Skin epidermis (tissue), 12 donors: ENCODE measurements at regions not wholly inside any gene's neighbourhood (a gene's known extent, or its start where the extent isn't known, plus 50 kb on each side); places are given as distances from the start of the nearest gene placed in this dataset.
"Not testable (repeated sequence)": the region's sequence is repeated elsewhere in the genome, so short reads cannot be mapped to it uniquely, and the experiment has no call there.

ENCODE experiments used
- H3K27ac ChIP-seq, 21 experiments: fragments of 200-600 bp; sonication (generic) in 11 of 21; one replicate each; pipeline ENCODE4 v1.5.0; 2020; ENCODE audit warnings: mild to moderate bottlenecking in 3 of 21, inconsistent platforms in 2 of 21, moderate library complexity in 2 of 21
- H3K4me3 ChIP-seq, 7 experiments: fragments of 200-600 bp; sonication (generic) in 2 of 7; one replicate each; pipeline ENCODE4 v1.5.0; 2020; ENCODE audit warnings: inconsistent platforms in 2 of 7, mild to moderate bottlenecking in 2 of 7, moderate library complexity in 1 of 7

GRCh38 chr3:6734395-6734746 is 126.5 kb upstream of the GRM7 start:
- Histone ChIP-seq H3K27ac (no peak overlapping the region), H3K4me3 (no peak overlapping the region)

DNA sequence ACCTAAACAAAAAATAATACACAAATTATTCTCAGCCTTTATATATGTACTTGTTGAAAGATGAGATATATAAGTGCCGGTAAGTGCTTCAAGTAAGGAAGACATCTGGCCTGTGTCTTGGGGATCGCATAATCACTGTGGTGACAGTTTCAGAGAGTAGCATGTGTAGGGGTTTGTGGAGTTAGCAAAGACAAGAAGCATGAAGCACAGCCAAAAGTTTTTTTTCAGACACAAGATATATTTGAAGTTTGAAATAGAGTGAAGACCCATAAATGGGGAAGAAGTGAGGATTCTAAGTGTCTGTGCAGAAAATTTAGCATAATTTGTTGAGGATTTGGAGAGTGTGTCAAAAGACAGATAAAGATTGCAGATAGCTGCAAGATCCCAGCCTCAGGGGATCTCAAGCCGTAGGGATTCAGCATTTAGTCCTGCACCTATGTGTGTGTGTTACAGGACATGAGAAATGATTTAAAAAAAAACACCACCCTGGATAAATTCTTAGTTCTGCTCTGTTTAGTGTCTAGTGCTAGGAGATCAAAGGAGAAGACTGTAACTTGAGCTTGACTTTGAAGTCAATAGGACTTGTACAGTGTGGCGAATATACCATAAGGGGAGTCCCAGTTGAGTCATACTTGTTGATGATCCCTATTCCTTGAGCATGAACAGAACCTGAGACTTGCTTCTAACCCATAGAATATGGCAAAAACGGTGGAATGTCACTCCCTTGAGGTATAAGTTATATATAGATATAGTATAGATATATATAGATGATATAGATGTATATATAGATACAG is 123.9 kb upstream of the GRM7 start:
- Histone ChIP-seq H3K4me3 (no peak overlapping the region), H3K27ac (no peak overlapping the region)

DNA sequence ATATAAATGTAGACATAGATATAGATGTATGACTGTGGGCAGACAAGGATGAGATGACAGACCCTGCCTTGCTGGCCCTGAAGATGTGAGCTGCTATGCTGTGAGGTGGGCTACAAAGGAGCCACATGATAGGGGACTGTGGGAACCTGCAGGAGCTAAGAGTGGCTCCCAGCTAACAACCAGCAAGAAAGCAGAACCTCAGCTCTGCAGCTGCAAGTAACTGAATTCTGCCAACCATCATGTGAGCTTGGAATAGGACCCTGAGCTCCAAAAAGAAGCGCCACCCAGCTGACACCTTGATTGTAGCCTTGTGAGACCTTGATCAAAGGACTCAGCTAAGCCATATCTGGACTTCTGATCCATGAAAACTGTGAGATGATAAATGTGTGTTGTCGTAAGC is 123.3 kb upstream of the GRM7 start:
- no peak overlapping the region for H3K4me3 ChIP-seq

DNA sequence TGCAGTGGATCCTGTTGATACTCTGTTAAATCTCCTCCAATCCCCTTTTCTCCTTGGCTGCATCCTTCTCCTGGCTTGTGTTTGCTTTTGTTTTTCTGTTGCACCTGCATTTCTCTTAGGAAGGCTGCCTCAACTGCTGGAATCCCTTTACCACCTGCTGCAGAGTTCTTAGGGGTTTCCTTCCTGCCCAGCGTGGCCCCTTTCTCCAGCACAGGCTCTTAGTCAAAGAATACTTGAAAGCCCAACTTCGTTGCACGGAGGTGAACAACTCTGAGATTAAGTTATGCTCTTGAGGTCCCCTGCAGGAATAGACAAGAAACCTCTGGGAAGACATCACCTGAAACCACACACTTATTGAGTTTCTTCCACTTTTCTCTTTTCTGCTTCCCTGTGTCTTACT is 121.6 kb upstream of the GRM7 start:
- H3K27ac ChIP-seq, result no peak overlapping the region

More for the DNA sequence above, 123.3 kb upstream of the GRM7 start:
- no peak overlapping the region for H3K27ac ChIP-seq

DNA sequence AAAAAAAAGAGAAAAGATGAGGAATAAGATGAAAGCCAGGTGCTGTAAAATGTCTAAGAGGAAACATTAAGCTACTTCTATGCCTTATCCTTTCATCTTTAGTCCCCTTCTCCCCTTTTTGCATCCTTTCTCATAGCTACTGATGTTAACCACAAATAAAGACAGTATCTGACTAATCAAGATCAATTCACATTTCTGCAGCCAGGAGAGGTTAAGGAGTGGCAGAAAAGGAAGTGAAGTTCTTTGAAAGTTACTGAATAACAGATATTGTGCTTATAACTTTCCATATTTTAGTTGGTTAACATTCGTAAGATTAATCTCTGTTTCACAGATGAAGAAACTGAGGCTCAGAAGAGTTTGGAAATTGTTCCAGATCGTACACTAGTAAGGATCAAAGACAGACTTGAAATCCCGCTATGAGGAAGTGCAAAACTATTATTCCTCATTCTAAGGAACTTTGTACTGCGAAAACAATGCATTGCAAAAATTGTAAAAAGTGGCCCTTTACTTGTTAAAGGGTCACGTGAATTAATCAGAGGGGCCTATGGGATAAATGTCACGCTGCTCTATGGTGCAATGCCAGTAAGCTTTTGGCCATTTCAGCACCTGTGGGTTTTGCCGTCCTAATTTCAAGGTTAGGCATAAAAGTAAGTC is 117.7 kb upstream of the GRM7 start:
- no peak overlapping the region for H3K4me3 ChIP-seq
- no peak overlapping the region for H3K27ac ChIP-seq

More for the DNA sequence above, 121.6 kb upstream of the GRM7 start:
- no peak overlapping the region for H3K4me3 ChIP-seq

DNA sequence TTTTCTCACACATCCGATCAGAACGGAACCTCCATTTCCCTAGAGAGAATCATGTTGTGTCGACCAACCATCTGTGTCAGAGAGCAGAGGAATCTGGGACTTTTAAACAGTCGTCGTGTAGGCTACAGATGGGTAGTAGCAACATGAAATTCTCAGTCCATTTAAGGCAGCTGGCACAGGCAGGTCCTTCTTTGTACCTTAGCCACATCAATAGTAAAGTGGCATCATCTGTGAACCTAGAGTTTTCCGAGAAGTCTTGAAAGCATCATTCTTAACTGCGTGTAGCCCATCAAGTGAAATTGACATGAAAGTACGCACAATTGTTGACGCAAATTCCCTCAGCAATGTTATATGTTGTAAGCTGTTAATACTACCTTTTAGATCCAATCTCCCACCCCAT is 114.5 kb upstream of the GRM7 start:
- Histone ChIP-seq H3K4me3 (no peak overlapping the region), H3K27ac (no peak overlapping the region)

DNA sequence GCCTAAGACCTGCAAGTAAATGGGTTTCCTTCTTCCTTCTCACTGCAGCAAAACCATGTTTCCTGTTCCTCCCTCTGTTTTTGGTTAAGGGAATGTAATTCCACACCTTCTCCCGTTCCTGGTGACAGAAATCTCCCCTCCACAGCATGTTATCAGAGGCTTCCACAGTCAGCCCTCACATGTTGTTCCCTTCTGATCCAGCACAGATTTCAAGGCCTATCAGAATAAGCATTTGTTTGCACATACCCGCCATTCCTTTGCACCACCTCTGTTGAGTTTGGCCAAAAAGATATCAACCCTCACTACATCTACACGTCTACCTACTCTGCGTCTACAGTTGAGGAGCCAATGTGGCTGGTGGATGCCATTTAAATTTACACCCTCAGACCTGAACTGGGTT is 113.9 kb upstream of the GRM7 start:
- H3K27ac ChIP-seq, result no peak overlapping the region
- H3K4me3 ChIP-seq, result no peak overlapping the region

DNA sequence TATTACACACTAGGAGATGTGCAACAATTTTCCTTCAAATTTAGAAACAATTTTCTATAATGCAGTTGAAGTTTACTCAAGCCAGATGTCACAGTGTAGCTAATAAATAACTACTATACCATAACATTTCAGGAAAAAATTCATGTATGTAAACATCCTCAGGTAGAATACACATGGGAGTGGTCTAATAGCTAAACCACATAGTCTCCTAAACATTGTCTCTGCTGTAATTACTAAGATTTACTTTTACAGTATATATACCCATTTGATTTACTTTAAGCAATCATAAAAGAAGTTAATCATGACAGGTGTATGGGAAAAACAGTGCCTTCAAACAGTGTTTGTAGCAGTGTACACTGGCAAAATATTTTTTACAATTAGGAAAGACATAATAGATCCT is 110.1 kb upstream of the GRM7 start:
- no peak overlapping the region for H3K27ac ChIP-seq
- no peak overlapping the region for H3K4me3 ChIP-seq

- Histone ChIP-seq H3K27ac (no peak overlapping the region), H3K4me3 (no peak overlapping the region)
Observed at GRCh38 chr3:6753536-6753935, 107.4 kb upstream of the GRM7 start.

GRCh38 chr3:6769532-6770396 is 91.2 kb upstream of the GRM7 start:
- peak overlapping the region in 1 of 7 experiments; percentile 11 for H3K4me3 ChIP-seq
- not testable (repeated sequence) for H3K27ac ChIP-seq

- no peak overlapping the region for H3K27ac ChIP-seq
- H3K4me3 ChIP-seq, result no peak overlapping the region
Observed at GRCh38 chr3:6770397-6770690, 90.6 kb upstream of the GRM7 start.

- Histone ChIP-seq H3K4me3 (no peak overlapping the region), H3K27ac (no peak overlapping the region)
Observed at GRCh38 chr3:6771171-6771570, 89.7 kb upstream of the GRM7 start.

DNA sequence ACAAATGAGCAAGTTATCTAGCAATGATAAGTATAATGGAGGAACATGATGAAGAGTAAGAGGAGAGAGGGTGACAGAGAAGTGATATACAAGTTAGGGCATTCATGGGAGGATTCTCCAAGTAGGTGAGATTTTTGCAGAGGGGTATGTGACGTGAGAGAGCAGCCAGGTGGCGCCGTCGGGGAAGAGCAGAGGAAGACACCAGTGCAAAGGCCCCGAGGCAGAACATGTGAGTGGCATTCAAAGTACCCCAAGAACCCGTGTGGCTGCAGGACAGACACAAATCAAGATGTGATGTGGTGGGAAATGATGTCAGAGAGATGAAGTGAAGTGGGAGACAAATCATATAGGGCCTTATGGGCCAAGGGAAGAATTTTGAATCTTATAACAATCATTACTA is 81.8 kb upstream of the GRM7 start:
- no peak overlapping the region for H3K4me3 ChIP-seq
- no peak overlapping the region for H3K27ac ChIP-seq

- no peak overlapping the region for H3K4me3 ChIP-seq
Observed at GRCh38 chr3:6781092-6781491, 79.8 kb upstream of the GRM7 start.

GRCh38 chr3:6785726-6786125 is 75.2 kb upstream of the GRM7 start:
- H3K4me3 ChIP-seq, result no peak overlapping the region

More at GRCh38 chr3:6781092-6781491, 79.8 kb upstream of the GRM7 start:
- H3K27ac ChIP-seq, result no peak overlapping the region

GRCh38 chr3:6791161-6791560 is 69.8 kb upstream of the GRM7 start:
- no peak overlapping the region for H3K27ac ChIP-seq

More at GRCh38 chr3:6785726-6786125, 75.2 kb upstream of the GRM7 start:
- no peak overlapping the region for H3K27ac ChIP-seq

DNA sequence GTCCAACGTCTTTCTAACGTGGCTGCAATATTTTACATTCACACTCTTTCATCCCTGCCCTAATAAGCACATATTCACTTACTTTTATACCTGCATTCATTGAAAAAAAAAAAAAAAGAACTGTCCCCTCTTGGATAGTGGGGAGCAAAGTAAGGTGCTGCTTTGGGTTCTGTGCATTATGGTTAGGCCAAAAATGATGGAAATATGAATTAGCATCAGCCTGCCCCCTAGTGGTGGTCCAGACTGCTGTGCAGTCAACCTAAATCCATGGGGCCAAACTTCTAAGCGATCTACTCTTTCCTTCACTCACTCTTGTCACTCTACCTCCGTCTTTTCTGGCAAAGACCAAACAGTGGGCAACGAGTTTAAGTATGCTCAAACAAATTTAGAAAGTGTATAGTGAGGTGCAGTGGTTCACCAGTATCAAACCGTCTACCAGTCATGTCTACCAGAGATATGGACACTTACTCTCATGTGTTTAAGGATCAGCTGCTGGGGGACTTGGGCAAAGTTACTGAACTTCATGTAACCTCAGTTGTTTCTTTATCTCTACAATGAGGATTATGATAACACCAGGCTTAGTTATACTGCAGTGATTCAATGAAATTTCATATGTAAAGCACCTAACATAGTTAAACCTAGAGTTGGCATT is 61.5 kb upstream of the GRM7 start:
- Histone ChIP-seq H3K4me3 (no peak overlapping the region), H3K27ac (no peak overlapping the region)

More at GRCh38 chr3:6791161-6791560, 69.8 kb upstream of the GRM7 start:
- no peak overlapping the region for H3K4me3 ChIP-seq

- Histone ChIP-seq H3K27ac (no peak overlapping the region), H3K4me3 (no peak overlapping the region)
Observed at GRCh38 chr3:6803619-6804018, 57.3 kb upstream of the GRM7 start.

- no peak overlapping the region for H3K27ac ChIP-seq
- no peak overlapping the region for H3K4me3 ChIP-seq
Observed at GRCh38 chr3:6805236-6805635, 55.7 kb upstream of the GRM7 start.

- H3K27ac ChIP-seq, result no peak overlapping the region
- no peak overlapping the region for H3K4me3 ChIP-seq
Observed at GRCh38 chr3:6806991-6807390, 53.9 kb upstream of the GRM7 start.
